Activated CD8-positive, alpha-beta T cell treated with anti-CD3 and anti-CD28 coated beads for 36 hours (primary cell): ENCODE measurements at regions not wholly inside any gene's neighbourhood (a gene's known extent, or its start where the extent isn't known, plus 50 kb on each side); places are given as distances from the start of the nearest gene placed in this dataset.

Experiments
- ATAC-seq: fragments of 200-7000 bp; cut with Tn5 transposase; one replicate; pipeline ENCODE4 v1.10.0; 2021; ENCODE audit warnings: mild to moderate bottlenecking, moderate library complexity
- CTCF ChIA-PET: fragments of 350-600 bp; sonication (Branson Sonifier 250); formaldehyde crosslinking; loops from one replicate; lab custom pipeline; 2021; ENCODE audit warnings: antibody characterized with exemption; lab: Charles Lee
- POLR2A ChIA-PET: fragments of 350-600 bp; sonication (Branson Sonifier 250); formaldehyde crosslinking; loops from one replicate; lab custom pipeline; 2021; ENCODE audit warnings: antibody characterized with exemption; lab: Charles Lee
- DNase-seq: peaks from one replicate; pipeline ENCODE4 v3.0.0-alpha.2; 2020
- H3K27ac Mint-ChIP-seq: one replicate; pipeline ENCODE4 v1.8.0; 2021; ENCODE audit warnings: mild to moderate bottlenecking, mixed read lengths
- H3K27me3 Mint-ChIP-seq: one replicate; pipeline ENCODE4 v1.8.0; 2021; ENCODE audit warnings: mixed read lengths
- H3K36me3 Mint-ChIP-seq: one replicate; pipeline ENCODE4 v1.8.0; 2021; ENCODE audit warnings: low read depth, mixed read lengths
- H3K4me1 Mint-ChIP-seq: one replicate; pipeline ENCODE4 v1.8.0; 2021; ENCODE audit warnings: low read depth, mixed read lengths
- H3K4me3 Mint-ChIP-seq: one replicate; pipeline ENCODE4 v1.8.0; 2021; ENCODE audit warnings: mild to moderate bottlenecking, moderate library complexity, mixed read lengths
- H3K9me3 Mint-ChIP-seq: one replicate; pipeline ENCODE4 v1.8.0; 2021; ENCODE audit warnings: mixed read lengths
- intact Hi-C: fragments of 100-400 bp; cut with micrococcal nuclease; formaldehyde crosslinking; loops from one replicate; pipeline ENCODE4 v1.10.0; 2022
- TF ChIP-seq, protein P1 (sequence below): fragments of 200-600 bp; IDR thresholded peaks from one replicate; pipeline ENCODE4 v1.8.0; 2022; ENCODE audit warnings: antibody characterized with exemption, mild to moderate bottlenecking

DNA sequence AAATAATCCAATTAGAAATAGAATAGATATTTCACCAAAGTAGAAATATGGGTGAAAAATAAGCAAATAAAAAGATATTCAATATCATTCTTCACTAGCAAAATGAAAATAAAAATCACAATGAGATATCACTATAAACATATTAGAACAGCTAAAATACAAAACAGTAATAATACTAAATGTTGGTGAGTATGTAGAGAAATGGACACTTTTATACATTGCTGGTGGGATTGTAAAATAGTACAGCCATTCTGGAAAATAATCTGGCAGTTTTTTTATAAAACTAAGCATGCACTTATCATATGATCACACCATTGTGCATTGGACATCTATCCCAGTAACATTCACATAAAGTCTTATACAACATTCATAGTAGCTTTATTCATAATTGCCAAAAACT lies 320.2 kb upstream of the OR4E1 start:
- intact Hi-C loops, result loop anchor here (5.0 kb wide), 1 partner anchor 553 kb away; no protein-coding TSS in a partner anchor
- Mint-ChIP-seq H3K27me3 (no peaks in the 10 kb centered on the region), H3K9me3 (no peaks in the 10 kb centered on the region), H3K4me1 (peaks cover 23% of the 10 kb centered on the region), H3K4me3 (no peak overlapping the region), H3K36me3 (peaks cover 9% of the 10 kb centered on the region), H3K27ac (no peak overlapping the region)
- DNase-seq, result no peak
- ChIA-PET CTCF (interaction anchor here (2.3 to 7.1 kb wide), 3 partner anchors 9 to 76 kb away, joined by 8 to 38 read pairs (median 37); no protein-coding TSS in a partner anchor), POLR2A (no interaction called here)
- ATAC-seq, result no peak
- TF ChIP-seq, protein P1, sequence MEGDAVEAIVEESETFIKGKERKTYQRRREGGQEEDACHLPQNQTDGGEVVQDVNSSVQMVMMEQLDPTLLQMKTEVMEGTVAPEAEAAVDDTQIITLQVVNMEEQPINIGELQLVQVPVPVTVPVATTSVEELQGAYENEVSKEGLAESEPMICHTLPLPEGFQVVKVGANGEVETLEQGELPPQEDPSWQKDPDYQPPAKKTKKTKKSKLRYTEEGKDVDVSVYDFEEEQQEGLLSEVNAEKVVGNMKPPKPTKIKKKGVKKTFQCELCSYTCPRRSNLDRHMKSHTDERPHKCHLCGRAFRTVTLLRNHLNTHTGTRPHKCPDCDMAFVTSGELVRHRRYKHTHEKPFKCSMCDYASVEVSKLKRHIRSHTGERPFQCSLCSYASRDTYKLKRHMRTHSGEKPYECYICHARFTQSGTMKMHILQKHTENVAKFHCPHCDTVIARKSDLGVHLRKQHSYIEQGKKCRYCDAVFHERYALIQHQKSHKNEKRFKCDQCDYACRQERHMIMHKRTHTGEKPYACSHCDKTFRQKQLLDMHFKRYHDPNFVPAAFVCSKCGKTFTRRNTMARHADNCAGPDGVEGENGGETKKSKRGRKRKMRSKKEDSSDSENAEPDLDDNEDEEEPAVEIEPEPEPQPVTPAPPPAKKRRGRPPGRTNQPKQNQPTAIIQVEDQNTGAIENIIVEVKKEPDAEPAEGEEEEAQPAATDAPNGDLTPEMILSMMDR, result no peak

DNA sequence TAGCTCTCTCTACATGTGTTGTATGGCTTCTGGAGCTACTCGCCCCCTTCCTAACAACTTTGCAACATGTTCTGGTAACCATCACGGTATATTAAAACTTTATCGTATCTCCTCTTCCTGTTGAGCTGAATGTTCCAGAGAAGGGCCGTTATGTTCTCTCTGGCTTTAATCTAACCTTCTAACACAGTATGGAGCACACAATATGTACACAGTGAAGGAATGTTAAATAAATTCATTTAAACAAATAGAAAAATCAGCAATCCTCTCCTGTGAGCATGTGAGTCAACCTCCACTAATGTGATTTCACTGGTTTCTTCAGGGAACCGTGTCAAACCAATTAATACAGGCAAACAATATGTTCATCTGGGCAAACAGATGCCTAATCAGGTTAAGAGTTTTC lies 319.5 kb upstream of the OR4E1 start:
- Mint-ChIP-seq H3K27ac (no peak overlapping the region), H3K4me3 (peak overlapping the region; percentile 56), H3K9me3 (no peaks in the 10 kb centered on the region), H3K4me1 (peaks cover 28% of the 10 kb centered on the region), H3K27me3 (no peaks in the 10 kb centered on the region), H3K36me3 (peaks cover 7% of the 10 kb centered on the region)
- CTCF ChIA-PET, result interaction anchor here (1.1 to 7.1 kb wide), 4 partner anchors 10 to 577 kb away, joined by 5 to 38 read pairs (median 22); no protein-coding TSS in a partner anchor
- no peak for DNase-seq
- intact Hi-C loops, result loop anchor here (5.0 kb wide), 1 partner anchor 554 kb away; no protein-coding TSS in a partner anchor
- TF ChIP-seq, protein P1, result no peak
- POLR2A ChIA-PET, result interaction anchor here (0.9 to 1.7 kb wide), 5 partner anchors 10 to 577 kb away, joined by 3 to 5 read pairs (median 3); no protein-coding TSS in a partner anchor
- no peak for ATAC-seq

DNA sequence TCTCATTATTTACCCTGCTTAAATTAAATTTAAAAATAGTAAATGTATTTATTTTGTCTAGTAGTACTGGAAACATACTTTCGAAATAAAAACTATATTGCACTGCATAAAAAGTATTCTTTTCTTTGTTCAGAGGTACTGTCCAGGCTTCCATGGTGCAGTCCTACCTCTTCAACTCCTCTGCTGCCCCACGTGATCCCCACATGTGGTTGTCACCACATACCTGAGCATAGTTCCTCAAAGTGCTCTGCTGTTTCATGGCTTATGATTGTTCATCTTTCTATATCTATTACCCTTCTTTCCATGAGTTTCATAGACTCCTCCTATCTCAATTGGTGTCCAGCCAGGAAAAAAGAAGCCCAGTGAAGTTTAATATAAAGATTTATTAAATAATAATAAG lies 317.5 kb upstream of the OR4E1 start:
- peaks cover 30% of the 10 kb centered on the region for H3K4me1 Mint-ChIP-seq
- peaks cover 1% of the 10 kb centered on the region for H3K27me3 Mint-ChIP-seq
- POLR2A ChIA-PET, result interaction anchor here (1.1 to 5.0 kb wide), 4 partner anchors 547 to 565 kb away, joined by 3 to 21 read pairs (median 4); no protein-coding TSS in a partner anchor
- no peaks in the 10 kb centered on the region for H3K9me3 Mint-ChIP-seq
- peak overlapping the region; percentile 51 for H3K4me3 Mint-ChIP-seq
- DNase-seq, result peak; percentile 29
- H3K27ac Mint-ChIP-seq, result peak overlapping the region; percentile 68
- CTCF ChIA-PET, result interaction anchor here (1.0 to 7.1 kb wide), 16 partner anchors 7 to 579 kb away, joined by 3 to 91 read pairs (median 6); no protein-coding TSS in a partner anchor
- peaks cover 2% of the 10 kb centered on the region for H3K36me3 Mint-ChIP-seq
- intact Hi-C loops, result loop anchor here (5.0 kb wide), 1 partner anchor 556 kb away; no protein-coding TSS in a partner anchor
- TF ChIP-seq, protein P1, result no peak
- ATAC-seq, result no peak

DNA sequence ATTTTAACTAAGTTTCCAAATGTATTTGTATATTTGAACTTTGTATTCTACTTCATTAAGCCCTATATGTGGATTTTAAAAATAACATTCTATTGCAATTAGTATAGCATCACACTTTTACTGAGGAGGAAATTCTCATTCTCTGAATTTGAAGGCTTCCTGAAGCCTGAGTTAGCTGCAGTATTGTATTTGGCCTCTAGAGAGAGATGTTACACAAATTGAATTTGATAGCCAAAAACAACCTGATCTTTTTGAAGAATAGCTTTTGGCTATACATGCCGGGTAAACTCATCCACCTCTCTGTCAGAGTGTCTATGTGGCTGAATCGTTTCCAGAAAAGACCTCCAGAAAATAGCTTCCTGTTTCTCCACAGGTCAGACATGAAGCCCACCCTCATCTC lies 316.5 kb upstream of the OR4E1 start:
- intact Hi-C loops, result loop anchor here (5.0 kb wide), 1 partner anchor 557 kb away; no protein-coding TSS in a partner anchor
- DNase-seq (no peak), ATAC-seq (peak; percentile 52)
- Mint-ChIP-seq H3K27ac (peak overlapping the region; percentile 68), H3K4me3 (peak overlapping the region; percentile 68), H3K36me3 (peaks cover 2% of the 10 kb centered on the region), H3K27me3 (peaks cover 1% of the 10 kb centered on the region), H3K4me1 (peaks cover 29% of the 10 kb centered on the region), H3K9me3 (no peaks in the 10 kb centered on the region)
- POLR2A ChIA-PET, result interaction anchor here (0.9 to 5.0 kb wide), 7 partner anchors 76 to 566 kb away, joined by 3 to 21 read pairs (median 3); no protein-coding TSS in a partner anchor
- TF ChIP-seq, protein P1, result peak; percentile 54
- CTCF ChIA-PET, result interaction anchor here (0.6 to 7.1 kb wide), 25 partner anchors 8 to 1451 kb away, joined by 3 to 91 read pairs (median 4); no protein-coding TSS in a partner anchor

DNA sequence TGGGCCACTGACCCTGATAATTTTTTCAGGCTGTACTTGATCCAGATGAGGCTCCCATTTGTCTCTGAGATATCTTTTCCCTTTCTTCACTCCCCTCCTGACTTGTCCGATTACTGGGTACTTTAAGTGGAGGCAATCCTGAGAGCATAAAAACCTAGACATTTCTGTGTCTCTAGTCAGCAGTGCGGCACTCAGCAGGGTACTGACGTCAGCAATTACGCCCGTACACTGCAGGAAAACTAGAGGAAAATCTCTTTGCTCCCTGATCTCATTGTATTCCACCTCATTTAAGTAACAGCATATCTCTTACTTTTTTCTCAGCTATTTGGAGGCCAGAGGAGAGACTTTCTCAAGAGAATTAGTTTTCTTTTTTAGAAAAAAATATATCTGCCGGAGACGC lies 315.5 kb upstream of the OR4E1 start:
- Mint-ChIP-seq H3K27ac (peak overlapping the region; percentile 89), H3K4me1 (peaks cover 27% of the 10 kb centered on the region), H3K4me3 (peak overlapping the region; percentile 37), H3K9me3 (no peaks in the 10 kb centered on the region), H3K36me3 (peaks cover 2% of the 10 kb centered on the region), H3K27me3 (peaks cover 1% of the 10 kb centered on the region)
- no peak for DNase-seq
- TF ChIP-seq, protein P1, result no peak
- ChIA-PET CTCF (interaction anchor here (0.7 to 7.1 kb wide), 9 partner anchors 9 to 581 kb away, joined by 3 to 91 read pairs (median 16); no protein-coding TSS in a partner anchor), POLR2A (interaction anchor here (0.6 to 5.0 kb wide), 3 partner anchors 562 to 589 kb away, joined by 3 to 21 read pairs (median 5); no protein-coding TSS in a partner anchor)
- intact Hi-C loops, result no loop called here
- ATAC-seq, result no peak
